GM18519 (cell line): ENCODE measurements at regions not wholly inside any gene's neighbourhood (a gene's known extent, or its start where the extent isn't known, plus 50 kb on each side); places are given as distances from the start of the nearest gene placed in this dataset.

Experiments used
- ATAC-seq: cut with Tn5 transposase; IDR thresholded peaks from one replicate; pipeline ENCODE4 v1.9.1; 2021; ENCODE audit warnings: mild to moderate bottlenecking, moderate library complexity; ENCODE audit not compliant: unreplicated experiment, low FRiP score

DNA sequence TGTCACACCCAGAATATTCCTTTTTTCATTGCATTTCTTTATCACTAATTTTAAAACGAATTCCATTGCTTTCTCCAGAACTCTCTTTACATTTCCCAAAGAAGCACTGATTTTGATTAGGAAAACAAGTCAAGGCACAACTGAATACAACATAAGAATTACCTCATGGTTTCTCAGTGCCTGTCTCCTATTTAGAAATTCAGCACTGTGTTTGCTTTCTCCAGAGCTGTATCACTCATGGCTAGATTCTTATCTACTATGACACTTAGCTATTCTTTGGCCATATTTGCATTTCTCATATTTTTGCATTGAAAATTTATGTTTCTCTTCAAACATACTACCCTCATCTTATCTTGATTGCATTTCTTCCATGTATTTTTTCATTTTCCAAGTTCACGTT lies 1402.0 kb downstream of the MRPL39 start:
- ATAC-seq, result no peak

- ATAC-seq, result no peak
These were observed 1402.6 kb downstream of the MRPL39 start for GRCh38 chr21:24204641-24205040.

DNA sequence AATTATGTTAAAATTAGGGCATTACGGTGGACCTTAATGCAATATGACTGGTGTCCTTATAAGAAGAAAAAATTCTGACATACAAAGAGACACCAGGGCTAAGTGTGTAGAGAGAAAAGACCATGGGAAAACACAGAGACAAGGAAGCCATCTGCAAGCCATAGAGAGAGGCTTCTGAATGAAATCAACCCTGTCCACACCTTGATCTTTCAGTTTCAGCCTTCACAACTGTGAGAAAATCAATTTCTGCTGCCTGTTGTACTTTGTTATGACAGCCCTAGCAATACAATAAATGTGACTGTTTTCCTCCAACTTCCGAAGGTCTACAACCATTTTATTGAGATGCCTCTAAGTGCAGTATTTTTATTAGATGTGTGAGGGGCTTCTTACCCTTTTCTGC lies 1407.2 kb downstream of the MRPL39 start:
- ATAC-seq, result peak; percentile 72

GRCh38 chr21:24197923-24198322 lies 1409.4 kb downstream of the MRPL39 start:
- ATAC-seq, result no peak

GRCh38 chr21:24197132-24197643 lies 1410.1 kb downstream of the MRPL39 start:
- ATAC-seq, result no peak

- ATAC-seq, result no peak
These were observed 1418.8 kb downstream of the MRPL39 start for GRCh38 chr21:24188506-24188905.

DNA sequence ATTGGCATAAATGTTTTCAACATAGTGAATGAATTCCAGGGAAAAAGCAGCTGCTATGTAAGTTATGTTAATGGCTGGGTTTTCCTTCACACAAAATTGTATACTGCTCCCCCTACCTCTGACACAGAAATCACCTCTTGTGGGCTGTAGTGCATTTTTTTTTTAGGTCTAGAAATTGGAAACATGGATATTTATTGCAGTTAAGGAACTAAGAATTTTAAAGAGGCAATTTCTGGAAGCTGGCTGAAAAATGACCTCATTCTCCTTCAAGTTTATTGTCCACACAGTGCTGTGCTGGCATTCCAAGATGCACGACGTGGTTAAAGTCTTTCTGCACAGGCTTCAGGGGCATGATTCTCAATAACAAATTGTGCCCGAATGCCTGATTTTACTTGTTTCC lies 1424.2 kb downstream of the MRPL39 start:
- ATAC-seq, result no peak

- ATAC-seq, result no peak
These were observed 1428.2 kb downstream of the MRPL39 start for GRCh38 chr21:24179110-24179509.

- ATAC-seq, result no peak
These were observed 1432.2 kb downstream of the MRPL39 start for GRCh38 chr21:24175106-24175505.

DNA sequence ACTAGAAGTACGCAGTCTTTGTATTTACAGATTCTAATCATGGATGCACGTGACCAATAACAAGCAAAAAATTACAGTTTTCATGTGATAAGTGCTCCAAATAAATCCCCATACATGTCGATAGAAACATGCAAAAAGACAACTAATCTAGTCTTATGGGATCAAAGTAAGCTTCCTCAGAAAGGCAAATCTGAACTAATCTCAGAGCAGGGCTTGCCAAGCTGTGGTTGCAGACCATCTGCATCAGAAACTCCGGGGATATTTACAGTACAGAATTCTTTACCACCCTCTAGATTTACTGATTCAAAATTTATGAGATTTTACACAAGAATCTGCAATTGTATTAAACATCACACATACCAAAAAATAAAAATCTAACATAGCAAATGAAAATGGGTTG lies 1435.5 kb downstream of the MRPL39 start:
- ATAC-seq, result no peak

- ATAC-seq, result no peak
These were observed 1443.7 kb downstream of the MRPL39 start for GRCh38 chr21:24163539-24163938.

DNA sequence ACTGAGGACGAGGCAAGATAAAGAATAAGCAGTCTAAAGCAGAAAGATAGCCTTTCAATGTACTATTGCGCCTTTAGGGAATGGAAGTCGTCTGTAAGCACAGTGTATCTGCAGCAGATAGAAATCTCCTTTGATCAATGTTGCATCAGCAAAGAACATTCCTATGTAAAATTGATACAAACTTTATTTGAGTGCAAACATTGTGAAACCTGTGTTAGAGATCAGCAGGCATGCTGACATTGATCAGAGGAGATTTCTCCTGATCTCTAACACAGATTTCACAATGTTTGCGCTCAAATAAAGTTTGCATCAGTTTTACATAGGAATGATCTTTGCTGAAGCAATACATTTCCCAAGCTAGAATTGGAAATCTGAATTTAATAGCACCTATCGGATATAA lies 1446.8 kb downstream of the MRPL39 start:
- no peak for ATAC-seq

DNA sequence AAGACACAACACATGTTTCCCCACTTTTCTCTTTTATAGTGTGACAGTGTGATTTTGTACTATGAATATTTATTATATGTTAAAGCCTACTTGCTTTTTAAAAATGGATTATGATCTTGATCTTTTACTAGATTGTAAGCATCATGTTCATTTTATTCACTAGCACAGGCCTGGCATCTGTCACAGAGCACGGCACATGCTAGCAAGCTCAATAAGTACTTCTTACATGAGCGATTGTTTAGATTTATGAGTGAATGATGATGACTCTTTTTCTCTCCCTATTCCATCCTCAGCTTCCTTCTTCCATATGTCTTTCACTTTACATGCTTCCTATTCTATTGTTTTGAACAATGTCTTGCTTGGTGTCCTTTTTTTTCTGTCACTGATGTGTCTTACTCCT lies 1454.1 kb downstream of the MRPL39 start:
- no peak for ATAC-seq

DNA sequence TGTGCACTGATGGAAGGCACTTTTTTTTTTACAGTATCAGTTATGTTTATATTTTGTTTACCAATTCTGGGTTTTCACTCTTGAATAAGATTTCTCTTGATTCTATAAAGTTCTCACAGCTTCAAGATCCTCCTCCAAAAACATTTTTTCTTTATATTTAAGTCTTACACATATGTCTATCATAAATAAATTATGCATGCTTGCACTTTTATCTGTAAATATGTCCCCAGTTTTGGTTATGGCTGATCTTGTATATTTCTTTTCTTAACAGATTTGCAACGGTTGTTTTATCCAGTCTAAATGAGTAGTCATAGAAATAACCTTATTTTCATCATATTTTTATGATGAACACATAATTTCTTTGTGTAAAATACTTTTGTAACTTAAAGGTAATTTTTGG lies 1456.5 kb downstream of the MRPL39 start:
- ATAC-seq, result no peak

DNA sequence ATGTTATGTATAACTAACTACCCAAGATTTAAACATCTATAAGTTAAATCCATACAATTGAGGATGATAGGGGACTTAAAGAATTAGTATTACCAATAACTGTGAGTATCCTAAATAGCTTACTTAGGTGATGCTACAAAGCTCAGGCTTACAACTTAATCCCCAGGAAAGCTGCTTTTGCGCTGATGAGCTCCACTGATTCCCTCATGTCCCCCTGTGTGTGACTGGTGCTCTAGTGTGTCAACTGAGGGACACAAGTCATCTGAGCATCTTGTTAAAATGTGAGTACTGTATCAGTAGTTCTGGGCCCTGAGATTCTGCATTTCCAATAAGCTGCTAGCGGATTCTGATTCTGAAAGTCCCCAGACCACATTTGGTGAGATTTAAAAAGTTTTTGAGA lies 1458.8 kb downstream of the MRPL39 start:
- no peak for ATAC-seq

DNA sequence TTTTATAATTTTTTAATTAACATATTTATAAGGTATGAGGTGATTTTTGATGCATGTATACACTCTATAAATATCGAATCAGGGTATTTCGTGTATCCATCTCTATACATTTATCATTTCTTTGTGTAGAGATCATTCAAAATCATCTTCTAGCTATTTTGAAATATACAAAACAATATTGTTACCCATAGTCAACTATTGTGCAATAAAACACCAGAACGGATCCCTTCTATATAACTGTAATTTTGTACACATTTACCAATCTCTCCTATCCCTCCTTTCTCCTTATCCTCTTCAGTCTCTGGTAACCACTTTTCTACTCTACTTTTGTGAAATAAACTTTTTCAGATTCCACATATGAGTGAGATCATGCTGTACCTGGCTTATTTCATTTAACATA lies 1459.6 kb downstream of the MRPL39 start:
- no peak for ATAC-seq

DNA sequence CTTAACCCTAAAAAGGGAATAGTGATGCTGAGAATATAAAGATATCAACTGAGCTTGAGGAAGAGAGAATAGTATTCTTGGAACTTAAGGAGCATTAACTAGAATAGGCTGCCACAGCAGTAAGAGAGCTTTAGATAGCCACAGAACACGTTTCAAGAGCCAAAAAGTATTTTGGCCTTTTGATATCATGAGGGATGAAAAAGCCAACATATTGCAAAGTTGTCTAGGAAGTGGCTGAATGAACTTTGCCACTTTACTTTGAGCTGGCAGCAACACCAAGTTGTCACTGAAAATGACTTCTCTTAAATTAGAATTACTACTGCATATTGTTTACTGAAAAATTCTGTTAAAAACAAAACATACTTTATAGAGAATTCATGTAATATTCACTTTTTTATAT lies 1476.2 kb downstream of the MRPL39 start:
- no peak for ATAC-seq

DNA sequence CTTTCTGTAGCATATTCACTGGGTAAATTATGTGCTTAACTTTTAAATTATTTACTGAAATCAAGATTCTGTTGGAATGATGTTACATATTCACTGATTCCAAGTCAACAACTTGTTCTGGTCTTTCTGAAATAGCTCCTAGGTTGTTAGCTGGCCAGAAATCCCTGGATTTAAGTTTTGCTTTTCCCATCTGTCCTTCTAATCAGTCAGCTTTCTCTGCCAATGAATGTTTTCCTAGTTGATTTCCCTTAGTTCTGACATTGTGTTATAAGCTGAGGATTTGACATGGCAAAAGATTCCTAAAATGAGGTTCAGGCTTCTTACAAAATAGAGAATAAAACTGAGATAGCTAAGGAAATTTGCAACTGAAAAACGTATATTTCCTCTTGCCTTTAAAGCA lies 1479.6 kb downstream of the MRPL39 start:
- no peak for ATAC-seq

DNA sequence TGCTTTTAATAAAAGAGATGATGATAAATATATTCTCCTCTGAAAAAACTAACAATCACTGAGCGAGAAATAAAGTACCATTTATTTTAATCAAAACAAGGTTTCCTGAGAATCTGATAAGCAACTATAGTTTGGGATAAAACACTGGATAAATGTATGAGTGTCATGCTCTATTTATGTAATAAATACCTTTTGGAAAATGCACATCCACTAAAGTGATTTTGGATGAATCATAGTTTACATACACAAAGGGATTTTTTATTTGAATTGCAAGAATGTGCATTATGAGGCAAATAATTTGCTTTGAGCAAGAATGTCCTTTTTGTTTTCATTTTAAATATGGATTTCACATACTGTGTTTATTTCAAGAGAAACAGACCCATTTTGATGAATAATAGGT lies 1483.5 kb downstream of the MRPL39 start:
- ATAC-seq, result no peak

GRCh38 chr21:24118738-24119459 lies 1488.4 kb downstream of the MRPL39 start:
- ATAC-seq, result no peak

GRCh38 chr21:24115141-24115540 lies 1492.1 kb downstream of the MRPL39 start:
- ATAC-seq, result no peak

- ATAC-seq, result no peak
These were observed 1495.3 kb downstream of the MRPL39 start for GRCh38 chr21:24112020-24112419.

GRCh38 chr21:24110846-24111245 lies 1496.4 kb downstream of the MRPL39 start:
- no peak for ATAC-seq
